Bone marrow (tissue), 2 donors: ENCODE measurements at regions not wholly inside any gene's neighbourhood (a gene's known extent, or its start where the extent isn't known, plus 50 kb on each side); places are given as distances from the start of the nearest gene placed in this dataset.
A peak's percentile ranks its signal among the peaks of the same experiment; 100 is the strongest.
"Not testable (repeated sequence)": the region's sequence is repeated elsewhere in the genome, so short reads cannot be mapped to it uniquely, and the experiment has no call there.

ENCODE experiments used
- DNase-seq, 2 donors: peaks; one replicate each; lab custom pipeline; 2025; lab: John Stamatoyannopoulos, UW

DNA sequence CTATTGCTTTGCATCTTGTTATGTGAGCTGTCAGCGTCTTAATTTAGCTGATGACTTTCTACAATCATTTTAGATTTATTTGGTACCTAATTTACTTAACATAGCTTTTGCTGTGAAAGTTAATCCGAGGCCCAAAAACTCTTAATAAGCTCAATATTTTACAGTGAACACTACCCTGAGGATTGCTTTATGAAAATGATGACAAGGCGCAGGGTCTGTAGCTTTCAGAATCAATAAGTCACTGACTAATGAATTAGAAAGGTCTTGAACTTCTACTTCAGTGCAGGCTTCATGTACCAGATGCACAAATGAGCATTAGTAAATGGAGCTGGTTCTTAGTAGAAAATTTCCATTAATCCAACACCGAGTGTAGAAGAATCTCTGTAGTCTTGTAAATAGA, 81.4 kb upstream of the ZNF366 start:
- DNase-seq, result no peak

DNA sequence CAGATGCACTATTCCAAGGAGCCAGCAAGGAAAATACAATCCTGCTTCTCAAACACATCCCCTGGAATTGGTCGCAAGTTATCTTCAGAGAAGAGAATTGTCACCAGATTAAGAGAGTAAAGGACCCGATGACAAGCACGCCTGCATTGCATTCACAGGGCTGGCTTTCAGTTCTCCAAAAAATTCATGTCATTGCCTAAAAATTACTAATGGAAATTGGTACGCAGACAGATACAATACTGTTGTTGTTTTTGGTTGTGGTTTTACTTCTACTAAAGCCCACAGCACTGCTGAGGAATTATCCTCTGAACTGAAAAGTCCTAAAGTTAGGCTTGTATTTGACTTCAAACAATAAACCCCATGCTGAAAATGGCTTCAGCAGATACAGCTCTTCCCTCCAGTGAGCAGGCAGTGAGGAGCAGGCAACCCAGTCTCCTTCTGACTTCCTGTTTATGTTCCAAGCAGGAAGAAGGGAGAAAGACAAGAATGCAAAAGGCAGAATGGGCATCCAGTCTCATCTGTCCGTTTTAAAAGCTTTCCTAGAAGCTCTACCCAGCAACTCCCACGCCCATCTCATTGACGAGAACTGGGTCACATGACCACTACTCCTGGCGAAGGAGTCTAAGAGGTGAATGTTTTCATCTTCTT, 80.6 kb upstream of the ZNF366 start:
- DNase-seq, result no peak

GRCh38 chr5:72586788-72587530, 79.7 kb upstream of the ZNF366 start:
- DNase-seq, result no peak

GRCh38 chr5:72584466-72584865, 77.3 kb upstream of the ZNF366 start:
- DNase-seq, result no peak

GRCh38 chr5:72579290-72579689, 72.1 kb upstream of the ZNF366 start:
- not testable (repeated sequence) for DNase-seq

DNA sequence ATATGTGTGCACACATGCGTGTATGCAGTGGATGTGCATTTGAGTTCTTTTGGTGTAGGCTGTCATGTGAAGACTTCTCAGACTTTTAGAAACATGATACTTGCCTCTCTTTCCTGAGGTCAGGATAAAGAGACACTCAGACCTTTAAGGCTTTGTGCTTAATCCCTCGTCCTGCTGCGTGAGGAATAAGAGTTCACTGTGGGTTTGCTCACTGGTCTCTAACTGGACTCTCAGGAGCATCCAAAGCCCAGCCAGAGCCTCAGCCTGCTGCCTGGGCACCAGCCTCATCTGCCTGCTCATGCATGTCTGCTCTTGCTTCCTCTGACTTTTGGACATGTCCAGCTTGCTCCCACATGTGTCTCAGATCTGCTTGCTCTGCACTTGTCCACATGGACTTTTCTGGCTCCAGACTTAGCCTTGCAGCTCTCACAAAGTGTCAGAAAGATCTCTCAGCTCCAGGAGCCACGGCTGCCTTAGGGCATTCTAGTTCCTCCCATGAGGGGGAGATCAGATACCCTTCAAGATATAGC, 65.1 kb upstream of the ZNF366 start:
- no peak for DNase-seq

- no peak for DNase-seq
Observed at GRCh38 chr5:72569408-72569944, 62.3 kb upstream of the ZNF366 start.

DNA sequence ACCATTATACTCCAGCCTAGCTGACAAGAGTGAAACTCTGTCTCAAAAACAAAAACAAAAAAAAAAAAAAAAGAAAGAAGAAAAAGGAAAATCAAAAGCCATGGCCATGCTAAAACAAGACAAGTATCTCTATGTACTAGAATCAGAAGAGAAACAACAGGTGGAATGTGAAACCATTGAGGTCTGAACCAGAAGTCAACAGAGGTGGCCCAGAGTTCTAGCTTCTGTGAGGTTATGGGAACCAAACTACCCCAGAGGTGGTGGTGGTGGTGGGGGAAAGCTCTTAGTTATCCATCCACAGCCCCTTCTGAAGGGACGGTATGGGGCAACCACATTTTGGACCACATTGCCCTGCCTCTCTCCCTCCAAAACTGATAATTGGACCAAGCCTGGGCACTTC, 59.5 kb upstream of the ZNF366 start:
- no peak for DNase-seq

- no peak for DNase-seq
Observed at GRCh38 chr5:72565513-72566289, 58.5 kb upstream of the ZNF366 start.

- DNase-seq, result no peak
Observed at GRCh38 chr5:72562717-72563116, 55.5 kb upstream of the ZNF366 start.

- no peak for DNase-seq
Observed at GRCh38 chr5:72561148-72561972, 54.1 kb upstream of the ZNF366 start.

DNA sequence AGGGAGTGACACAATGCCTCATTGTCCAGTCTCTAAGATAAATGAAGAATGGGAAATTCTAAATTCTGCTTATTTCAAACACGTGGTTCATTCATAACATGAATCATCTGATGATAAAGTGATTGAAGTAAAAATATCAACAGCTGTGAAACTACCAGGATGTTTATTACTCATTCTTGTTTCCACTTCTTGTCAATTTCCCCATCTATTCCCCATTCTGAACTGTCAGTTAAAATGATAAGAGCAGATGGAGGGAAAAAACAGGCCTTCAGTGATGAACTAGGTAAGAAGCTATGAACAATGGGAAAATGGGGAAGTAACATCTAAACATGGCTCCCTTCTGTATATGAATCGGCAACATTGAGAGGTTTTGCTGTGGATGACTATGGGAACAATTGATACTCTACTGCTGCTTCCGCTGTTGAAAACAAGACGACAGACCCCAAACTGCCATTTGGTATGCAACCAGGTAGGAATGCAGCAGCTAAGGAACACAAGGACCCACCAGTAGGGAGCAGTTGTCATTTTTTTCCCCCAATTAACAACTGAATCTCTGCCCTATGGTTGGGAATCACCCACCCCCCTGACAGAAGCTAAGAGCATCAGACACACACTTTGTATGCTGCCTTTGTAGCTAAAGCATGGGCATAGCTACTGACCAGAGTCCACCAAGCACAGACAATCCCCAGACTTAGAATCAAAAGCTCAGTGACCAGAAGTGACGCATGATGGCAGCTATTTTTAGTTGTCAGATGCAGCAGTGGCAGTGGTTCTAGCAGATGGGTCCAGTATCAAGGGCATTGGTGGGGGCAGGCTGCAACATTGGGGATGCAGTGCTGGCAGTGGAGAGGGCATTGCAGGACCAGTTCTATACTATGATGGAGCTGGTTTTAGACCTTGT, 52.9 kb upstream of the ZNF366 start:
- peak in 1 of 2 donors; percentile 14 for DNase-seq

DNA sequence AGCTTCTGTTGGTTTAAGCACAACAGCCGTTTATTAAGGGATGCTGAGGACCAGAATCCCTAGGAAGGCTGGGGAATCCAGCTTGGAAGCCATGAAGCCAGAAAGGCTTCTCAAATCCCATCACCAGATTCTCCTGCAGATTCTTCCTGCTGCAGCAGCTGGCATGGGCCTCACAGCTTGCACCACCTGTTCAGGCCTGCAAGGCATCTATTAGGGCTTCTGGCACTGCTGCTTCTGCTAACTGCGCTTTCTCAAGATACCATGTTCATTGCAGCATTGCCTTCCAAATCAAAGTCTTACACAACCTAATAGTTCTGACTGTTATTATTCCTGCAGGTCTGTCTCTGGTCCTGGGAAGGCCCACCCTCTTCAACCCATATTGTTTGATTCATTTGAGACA, 51.2 kb upstream of the ZNF366 start:
- DNase-seq, result no peak

DNA sequence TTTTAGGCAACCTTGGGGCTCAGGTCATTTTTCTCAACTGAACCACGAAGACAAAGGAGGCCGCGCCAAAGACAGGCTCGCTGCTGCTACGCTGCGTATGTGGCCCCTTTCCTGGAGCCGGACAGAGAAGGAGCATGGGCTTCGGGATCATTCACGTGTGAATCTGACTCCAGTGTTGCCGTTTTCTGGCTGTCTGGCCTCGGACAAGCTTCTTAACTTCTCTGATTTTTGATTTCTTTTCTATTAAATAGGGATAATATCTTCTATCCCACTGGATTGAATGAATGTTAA, 50.8 kb upstream of the ZNF366 start:
- no peak for DNase-seq

- no peak for DNase-seq
Observed at GRCh38 chr5:72557167-72558045, 50.2 kb upstream of the ZNF366 start.
